Osteoblast (primary cell): ENCODE measurements at regions not wholly inside any gene's neighbourhood (a gene's known extent, or its start where the extent isn't known, plus 50 kb on each side); places are given as distances from the start of the nearest gene placed in this dataset.
"Not testable (repeated sequence)": the region's sequence is repeated elsewhere in the genome, so short reads cannot be mapped to it uniquely, and the experiment has no call there.

Source experiments
- DNase-seq: peaks from one replicate; pipeline ENCODE4 v3.0.0; 2011; ENCODE audit warnings: low spot score, mixed read lengths; ENCODE audit not compliant: insufficient read length; ENCODE audit errors: missing footprints
- H2AFZ ChIP-seq: 2 replicates; pipeline ENCODE4 v1.6.0; 2011; ENCODE audit warnings: mild to moderate bottlenecking, low read length
- H3K27ac ChIP-seq: 2 replicates; pipeline ENCODE4 v1.5.1; 2011; ENCODE audit warnings: mild to moderate bottlenecking, low read depth, low read length, moderate library complexity
- H3K27me3 ChIP-seq: 2 replicates; pipeline ENCODE4 v1.6.0; 2012; ENCODE audit warnings: mild to moderate bottlenecking, control low read depth, inconsistent platforms, low read length, moderate library complexity; ENCODE audit not compliant: insufficient read depth
- H3K36me3 ChIP-seq: 2 replicates; pipeline ENCODE4 v1.5.1; 2011; ENCODE audit warnings: mild to moderate bottlenecking, low read length, control low read depth, moderate library complexity; ENCODE audit not compliant: insufficient read depth
- H3K4me1 ChIP-seq: 2 replicates; pipeline ENCODE4 v1.5.1; 2011; ENCODE audit warnings: mild to moderate bottlenecking, low read length, control low read depth, moderate library complexity; ENCODE audit not compliant: insufficient read depth
- H3K4me2 ChIP-seq: 2 replicates; pipeline ENCODE4 v1.6.0; 2011; ENCODE audit warnings: mild to moderate bottlenecking, low read length; ENCODE audit not compliant: insufficient read depth
- H3K4me3 ChIP-seq: fragments of 200-600 bp; sonication (generic); 3 replicates; pipeline ENCODE4 v1.5.1; 2012; ENCODE audit warnings: mild to moderate bottlenecking, low read length, inconsistent platforms; ENCODE audit not compliant: insufficient read depth
- H3K79me2 ChIP-seq: 2 replicates; pipeline ENCODE4 v1.6.0; 2012; ENCODE audit warnings: mild to moderate bottlenecking, low read length, control low read depth, inconsistent platforms; ENCODE audit not compliant: insufficient read depth
- H3K9me3 ChIP-seq: 2 replicates; pipeline ENCODE4 v1.5.1; 2011; ENCODE audit warnings: low read depth, low read length, control low read depth
- H4K20me1 ChIP-seq: 2 replicates; pipeline ENCODE4 v1.6.0; 2012; ENCODE audit warnings: mild to moderate bottlenecking, low read length, control low read depth; ENCODE audit not compliant: insufficient read depth
- CTCF ChIP-seq: IDR thresholded peaks from 2 replicates; pipeline ENCODE4 v1.5.1; 2011; ENCODE audit warnings: mild to moderate bottlenecking, low read depth, low read length, moderate library complexity; ENCODE audit errors: extremely low read depth

DNA sequence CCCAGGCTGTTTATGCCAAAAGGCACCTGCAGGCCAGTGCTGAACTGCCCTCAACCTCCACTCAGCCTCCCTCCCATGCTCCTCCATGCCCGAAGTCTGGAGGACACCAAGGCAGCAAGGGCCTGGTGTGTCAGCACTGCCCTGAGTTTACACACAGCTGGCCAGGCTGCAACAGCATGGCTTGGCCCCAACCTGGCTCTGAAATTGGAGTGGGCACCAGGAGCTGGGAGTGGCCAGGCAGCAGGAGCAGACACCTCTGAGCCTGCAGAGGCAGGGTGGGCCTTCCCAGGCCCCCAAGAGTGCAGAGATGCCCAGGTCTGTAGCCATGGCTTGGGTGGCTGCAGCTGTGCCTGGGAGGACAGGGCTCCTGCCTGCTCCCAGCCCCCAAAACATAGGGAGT, 571.2 kb upstream of the ACTRT1 start:
- Histone ChIP-seq H2AFZ (no peak overlapping the region), H3K4me2 (no peak overlapping the region), H3K9me3 (no peaks in the 10 kb centered on the region), H4K20me1 (no peaks in the 10 kb centered on the region), H3K27ac (no peak overlapping the region), H3K79me2 (no peaks in the 10 kb centered on the region), H3K36me3 (no peaks in the 10 kb centered on the region), H3K4me1 (no peaks in the 10 kb centered on the region), H3K4me3 (no peak overlapping the region), H3K27me3 (no peaks in the 10 kb centered on the region)
- no peak for TF ChIP-seq CTCF
- DNase-seq, result no peak

GRCh38 chrX:128622296-128622695, 570.1 kb upstream of the ACTRT1 start:
- no peak for DNase-seq
- Histone ChIP-seq H3K4me2 (no peak overlapping the region), H3K27me3 (no peaks in the 10 kb centered on the region), H3K36me3 (no peaks in the 10 kb centered on the region), H3K4me1 (no peaks in the 10 kb centered on the region), H3K4me3 (no peak overlapping the region), H4K20me1 (no peaks in the 10 kb centered on the region), H3K27ac (no peak overlapping the region), H2AFZ (no peak overlapping the region), H3K9me3 (no peaks in the 10 kb centered on the region), H3K79me2 (no peaks in the 10 kb centered on the region)
- no peak for TF ChIP-seq CTCF

- no peaks in the 10 kb centered on the region for H3K4me1 ChIP-seq
- H3K27me3 ChIP-seq, result no peaks in the 10 kb centered on the region
- no peak overlapping the region for H3K4me3 ChIP-seq
- H4K20me1 ChIP-seq, result no peaks in the 10 kb centered on the region
- no peaks in the 10 kb centered on the region for H3K79me2 ChIP-seq
- no peaks in the 10 kb centered on the region for H3K36me3 ChIP-seq
- DNase-seq, result no peak
- TF ChIP-seq CTCF, result no peak
- no peak overlapping the region for H3K27ac ChIP-seq
- no peak overlapping the region for H3K4me2 ChIP-seq
- no peaks in the 10 kb centered on the region for H3K9me3 ChIP-seq
- no peak overlapping the region for H2AFZ ChIP-seq
Measured at GRCh38 chrX:128619490-128619889, 567.3 kb upstream of the ACTRT1 start.

GRCh38 chrX:128616933-128617332, 564.7 kb upstream of the ACTRT1 start:
- no peaks in the 10 kb centered on the region for H3K79me2 ChIP-seq
- H3K4me1 ChIP-seq, result no peaks in the 10 kb centered on the region
- no peak overlapping the region for H2AFZ ChIP-seq
- H3K4me2 ChIP-seq, result no peak overlapping the region
- no peaks in the 10 kb centered on the region for H3K36me3 ChIP-seq
- H3K27me3 ChIP-seq, result no peaks in the 10 kb centered on the region
- DNase-seq, result no peak
- no peaks in the 10 kb centered on the region for H3K9me3 ChIP-seq
- no peak overlapping the region for H3K27ac ChIP-seq
- H4K20me1 ChIP-seq, result no peaks in the 10 kb centered on the region
- TF ChIP-seq CTCF, result no peak
- H3K4me3 ChIP-seq, result no peak overlapping the region

DNA sequence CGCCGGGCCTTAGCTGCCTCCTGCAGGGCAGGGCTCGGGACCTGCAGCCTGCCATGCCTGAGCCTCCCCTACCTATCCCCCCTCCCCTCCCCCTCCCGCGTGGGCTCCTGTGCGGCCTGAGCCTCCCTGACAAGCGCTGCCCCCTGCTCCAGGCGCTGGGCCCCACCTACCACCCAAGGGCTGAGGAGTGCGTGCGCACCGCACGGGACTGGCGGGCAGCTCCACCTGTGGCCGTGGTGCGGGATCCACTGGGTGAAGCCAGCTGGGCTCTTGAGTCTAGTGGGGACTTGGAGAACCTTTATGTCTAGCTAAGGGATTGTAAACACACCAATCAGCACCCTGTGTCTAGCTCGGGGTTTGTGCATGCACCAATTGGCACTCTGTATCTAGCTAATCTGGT, 554.6 kb upstream of the ACTRT1 start:
- not testable (repeated sequence) for H3K4me1 ChIP-seq, H3K27ac ChIP-seq, H3K4me2 ChIP-seq, H2AFZ ChIP-seq, H3K79me2 ChIP-seq, H3K9me3 ChIP-seq, H4K20me1 ChIP-seq, H3K27me3 ChIP-seq, H3K4me3 ChIP-seq, DNase-seq, H3K36me3 ChIP-seq

GRCh38 chrX:128606357-128606756, 554.2 kb upstream of the ACTRT1 start:
- H2AFZ ChIP-seq, H3K4me3 ChIP-seq: not testable (repeated sequence)

More at GRCh38 chrX:128606357-128606756, 554.2 kb upstream of the ACTRT1 start:
- not testable (repeated sequence) for H3K4me2 ChIP-seq, H3K79me2 ChIP-seq, DNase-seq, H3K36me3 ChIP-seq, H4K20me1 ChIP-seq, H3K9me3 ChIP-seq, H3K27ac ChIP-seq, H3K27me3 ChIP-seq, H3K4me1 ChIP-seq
